SK-N-MC (cell line): ENCODE measurements at regions not wholly inside any gene's neighbourhood (a gene's known extent, or its start where the extent isn't known, plus 50 kb on each side); places are given as distances from the start of the nearest gene placed in this dataset.
"Not testable (repeated sequence)": the region's sequence is repeated elsewhere in the genome, so short reads cannot be mapped to it uniquely, and the experiment has no call there.

Experiments used
- EZH2 ChIP-seq: fragments of 200-600 bp; sonication (generic); IDR thresholded peaks from one replicate; pipeline ENCODE4 v1.6.1; 2017; ENCODE audit warnings: antibody characterized with exemption
- POLR2AphosphoS5 ChIP-seq: IDR thresholded peaks from 2 replicates; pipeline ENCODE4 v1.6.1; 2012; ENCODE audit warnings: mild to moderate bottlenecking, low read depth, low read length, borderline replicate concordance

DNA sequence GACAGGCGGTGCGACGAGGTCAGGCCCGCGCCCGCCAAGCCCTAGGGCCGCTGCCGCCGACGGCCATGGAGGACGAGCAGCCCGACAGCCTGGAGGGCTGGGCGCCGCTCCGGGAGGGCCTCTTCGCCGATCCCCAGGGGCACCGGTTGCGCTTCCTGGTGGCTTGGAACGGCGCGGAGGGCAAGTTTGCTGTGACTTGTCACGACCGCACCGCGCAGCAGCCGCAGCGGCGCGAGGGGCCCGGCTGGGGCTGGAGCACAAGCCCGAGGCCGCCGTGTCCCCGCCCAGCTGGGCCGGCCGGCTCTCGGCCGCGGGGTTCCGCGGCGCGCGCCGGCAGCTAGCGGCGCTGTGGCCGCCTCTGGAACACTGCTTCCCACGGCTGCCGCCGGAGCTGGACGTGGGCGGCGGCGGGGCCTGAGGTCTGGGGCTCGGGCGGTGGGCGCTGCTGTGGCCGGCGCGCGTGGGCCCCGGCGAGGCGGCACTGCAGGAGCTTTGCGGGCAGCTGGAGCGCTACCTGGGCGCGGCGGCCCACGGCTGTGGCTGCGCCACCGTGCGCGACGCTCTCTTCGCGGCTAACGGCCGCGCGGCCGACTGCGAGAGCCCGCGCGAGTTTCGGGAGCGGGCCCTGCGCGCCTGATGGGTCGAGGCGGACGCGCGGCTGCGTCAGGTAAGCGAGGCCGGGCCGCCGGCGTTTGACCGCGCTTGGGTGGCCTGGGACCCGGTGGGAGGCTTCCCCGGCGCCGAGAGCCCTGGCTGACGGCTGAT, 122.0 kb upstream of the NIPA1 start:
- TF ChIP-seq POLR2AphosphoS5, EZH2: not testable (repeated sequence)
